HG02943 (cell line): ENCODE measurements at regions not wholly inside any gene's neighbourhood (a gene's known extent, or its start where the extent isn't known, plus 50 kb on each side); places are given as distances from the start of the nearest gene placed in this dataset.

Experiments used
- ATAC-seq: cut with Tn5 transposase; IDR thresholded peaks from one replicate; pipeline ENCODE4 v1.9.1; 2021; ENCODE audit warnings: mild to moderate bottlenecking, low read depth, moderate library complexity; ENCODE audit not compliant: unreplicated experiment

DNA sequence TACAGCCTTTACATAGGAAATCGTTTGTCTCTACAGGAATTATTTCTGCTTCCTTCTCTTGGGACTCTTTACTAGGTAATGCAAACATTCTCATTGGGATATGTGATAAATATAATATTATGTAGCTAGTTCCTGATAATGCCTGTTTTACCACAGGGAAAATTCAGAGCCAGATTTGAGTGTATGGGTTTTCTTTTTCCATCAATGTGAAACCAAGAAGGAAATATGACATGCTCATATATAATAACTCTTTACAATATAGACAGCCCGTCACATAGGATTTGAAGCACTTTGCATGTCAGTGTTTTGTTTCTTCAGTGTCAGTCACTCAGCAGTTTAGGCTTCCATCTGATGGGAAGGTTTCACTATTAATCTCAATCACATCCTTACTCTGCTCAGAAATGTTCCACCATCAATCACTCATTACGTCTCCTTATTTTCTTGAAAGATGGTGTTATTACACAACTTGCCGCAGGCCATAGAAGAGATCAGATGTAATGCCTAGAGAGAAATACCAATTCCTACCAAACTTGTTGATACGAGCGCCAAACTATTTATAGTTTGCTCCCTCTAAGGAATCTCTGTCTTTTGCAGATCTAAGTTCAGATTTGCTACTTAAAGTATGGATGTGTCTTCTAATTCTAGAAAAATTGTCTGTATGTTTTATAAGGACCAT, 314.8 kb downstream of the DIPK2A start:
- no peak for ATAC-seq

DNA sequence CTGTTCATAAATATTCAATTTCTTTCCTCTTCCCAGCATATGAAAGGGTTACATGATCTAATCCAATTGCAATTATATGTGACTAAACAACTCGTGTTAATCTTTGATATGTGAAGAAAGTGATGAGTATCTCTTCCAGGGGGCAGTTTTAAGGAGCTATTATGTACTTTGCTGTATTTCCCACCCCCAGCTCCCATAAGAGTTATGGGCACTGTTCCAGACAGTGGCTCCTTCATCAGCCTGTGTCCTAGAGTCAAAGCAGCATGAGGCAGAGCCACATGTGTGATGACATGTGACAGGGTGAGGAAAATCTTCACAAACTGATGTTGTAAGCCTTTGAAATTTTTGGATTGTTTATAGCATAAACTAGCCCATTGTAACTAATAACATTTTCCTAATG, 315.4 kb downstream of the DIPK2A start:
- ATAC-seq: no peak

- no peak for ATAC-seq
Observed at GRCh38 chr3:144289057-144289456, 317.4 kb downstream of the DIPK2A start.

- peak; percentile 83 for ATAC-seq
Observed at GRCh38 chr3:144294659-144295538, 323.3 kb downstream of the DIPK2A start.

GRCh38 chr3:144295613-144296012, 324.0 kb downstream of the DIPK2A start:
- no peak for ATAC-seq

GRCh38 chr3:144296808-144297207, 325.2 kb downstream of the DIPK2A start:
- no peak for ATAC-seq

DNA sequence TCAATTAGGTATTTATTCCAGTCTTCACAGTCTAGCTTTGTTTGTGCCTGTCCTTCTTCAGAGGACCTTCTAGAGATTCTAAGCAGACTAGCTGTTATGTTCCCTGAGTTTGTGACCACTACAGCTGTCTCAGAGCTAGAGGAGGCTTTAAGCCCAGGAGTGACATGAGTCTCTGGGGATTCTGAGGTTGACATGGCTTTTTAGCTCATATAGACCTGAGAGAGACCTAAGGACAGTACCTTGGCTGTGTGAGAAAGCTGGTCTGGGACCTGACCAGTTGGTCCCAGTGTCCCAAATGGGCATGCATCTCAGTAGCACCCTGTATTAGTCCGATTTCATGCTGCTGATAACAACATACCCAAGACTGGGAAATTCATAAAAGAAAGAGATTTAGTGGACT, 330.2 kb downstream of the DIPK2A start:
- no peak for ATAC-seq

DNA sequence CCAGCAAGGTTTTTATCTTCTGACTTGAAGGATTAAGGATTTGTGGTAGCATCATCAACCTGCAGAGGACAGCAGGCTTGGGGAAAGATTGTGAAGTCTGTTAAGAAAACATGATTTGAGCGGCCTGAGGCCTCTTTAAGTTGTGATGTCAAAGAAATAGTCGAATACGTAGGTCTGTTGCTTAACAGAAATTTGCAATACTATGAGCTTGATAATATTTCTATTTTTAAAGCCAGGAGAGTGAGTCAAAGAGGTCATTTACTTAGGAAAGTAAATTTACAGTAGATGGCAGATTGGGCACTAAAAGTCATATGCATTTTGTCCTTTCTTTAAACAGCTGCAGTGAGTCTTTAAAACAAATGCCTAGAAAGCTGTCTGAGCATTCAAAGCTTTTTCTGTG, 336.3 kb downstream of the DIPK2A start:
- ATAC-seq: no peak

DNA sequence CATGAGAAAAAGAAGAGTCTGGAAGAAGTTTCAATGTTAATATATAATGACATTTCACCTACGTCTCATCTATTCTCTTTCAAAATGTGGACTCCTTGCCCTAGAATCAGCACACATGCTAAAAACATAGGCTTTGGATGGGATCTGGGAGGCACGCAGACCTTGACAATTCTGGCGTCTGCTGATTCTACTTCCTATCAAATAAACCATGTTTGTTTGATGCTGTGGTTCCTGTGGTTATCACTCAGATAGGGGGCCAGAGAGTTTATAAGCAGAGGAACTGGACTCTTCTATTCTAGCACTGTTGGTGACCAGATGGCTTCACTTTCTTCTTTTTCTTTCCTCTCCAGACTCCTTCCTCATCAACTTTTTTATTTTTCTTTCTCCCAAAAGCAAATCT, 336.8 kb downstream of the DIPK2A start:
- ATAC-seq: no peak

DNA sequence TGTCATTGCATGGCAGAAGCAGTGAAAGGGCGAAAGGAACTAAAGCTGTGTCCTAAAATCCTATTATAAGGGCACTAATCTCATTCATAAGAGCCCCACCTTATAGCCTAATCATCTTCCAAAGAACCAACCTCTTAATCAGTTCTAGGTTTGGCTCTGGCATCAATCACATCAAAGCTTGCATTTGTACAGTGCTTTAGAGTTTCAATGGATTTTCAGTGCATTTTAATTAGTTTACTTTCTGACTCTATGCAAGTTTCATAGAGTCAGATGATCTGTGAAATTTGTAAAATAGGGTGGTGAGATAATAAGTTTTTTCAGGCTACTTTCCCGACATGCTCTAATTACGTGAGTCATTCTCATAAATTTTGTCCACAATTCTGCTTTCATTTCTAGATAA, 341.1 kb downstream of the DIPK2A start:
- ATAC-seq: no peak

DNA sequence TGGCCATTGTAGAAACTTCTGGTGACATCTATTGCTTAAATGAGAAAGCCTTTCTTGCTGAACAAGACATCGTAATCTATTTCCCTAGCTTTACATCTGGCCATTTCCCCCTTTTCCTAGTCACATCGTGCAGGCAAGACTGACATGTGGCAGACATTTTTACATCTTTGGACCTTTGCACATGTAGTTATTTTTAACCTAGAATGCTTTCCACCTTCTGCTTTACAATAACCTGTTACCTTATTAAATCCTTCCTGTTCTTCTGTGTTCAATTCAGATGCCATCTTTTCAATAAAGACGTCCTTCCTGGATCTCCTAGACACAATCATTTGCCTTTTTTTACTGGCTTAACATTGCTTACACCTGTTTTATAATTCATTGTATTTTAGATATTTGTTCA, 343.3 kb downstream of the DIPK2A start:
- ATAC-seq: no peak

DNA sequence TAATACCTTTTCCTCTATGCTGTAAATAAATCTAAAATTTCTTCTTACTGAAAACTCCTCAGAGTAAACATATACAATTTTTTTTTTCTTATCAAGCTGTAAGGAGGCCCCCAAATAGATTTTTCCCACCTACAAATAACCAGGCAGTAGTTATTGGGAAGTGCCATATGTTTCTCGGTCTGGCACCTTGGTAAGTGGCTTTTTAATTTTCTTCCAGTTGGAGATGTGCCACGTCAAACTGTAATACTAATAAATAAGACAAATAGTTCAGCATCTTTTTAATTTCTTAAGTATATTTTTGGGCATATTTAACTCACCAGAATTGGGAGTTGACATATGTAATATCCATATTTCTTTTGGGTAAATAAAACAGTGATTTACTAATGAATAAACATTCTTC, 346.3 kb downstream of the DIPK2A start:
- no peak for ATAC-seq

DNA sequence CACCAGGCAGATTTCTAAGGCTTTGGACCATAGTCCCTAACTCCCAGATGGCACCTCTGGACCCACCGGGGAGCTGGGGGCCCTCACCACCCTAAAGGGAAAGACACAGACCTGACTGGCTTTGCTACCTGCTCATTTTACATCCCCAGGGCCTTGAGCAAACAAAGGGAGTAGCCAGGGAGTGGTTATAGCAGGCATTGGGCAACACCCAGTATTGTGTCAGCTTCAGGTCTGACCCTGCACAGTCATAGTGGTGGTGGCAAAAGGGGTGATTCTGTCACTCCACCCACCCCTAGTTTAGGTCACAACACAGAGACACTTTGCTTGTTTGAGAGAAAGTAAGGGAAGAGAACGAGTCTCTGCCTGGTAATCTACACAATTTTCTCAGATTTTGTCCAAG, 352.5 kb downstream of the DIPK2A start:
- no peak for ATAC-seq

DNA sequence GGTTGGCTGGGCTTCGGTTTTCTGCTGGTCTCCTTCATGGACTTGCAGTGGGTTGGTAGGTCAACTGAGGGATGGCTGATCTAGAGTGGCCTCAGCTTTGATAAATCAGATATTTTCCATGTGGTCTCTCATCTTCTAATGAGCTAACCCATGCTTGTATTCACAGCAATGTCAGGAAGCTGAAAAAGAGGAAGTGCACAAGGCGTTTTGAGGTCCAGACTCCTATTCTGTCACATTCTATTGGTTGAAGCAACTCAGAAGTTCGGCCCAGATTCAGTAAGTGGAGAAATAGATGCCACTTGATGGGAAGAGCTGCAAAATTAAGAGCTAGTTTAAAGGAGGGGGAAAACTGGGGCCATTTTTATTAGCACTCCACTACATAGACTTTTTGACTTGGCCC, 361.2 kb downstream of the DIPK2A start:
- ATAC-seq: no peak

DNA sequence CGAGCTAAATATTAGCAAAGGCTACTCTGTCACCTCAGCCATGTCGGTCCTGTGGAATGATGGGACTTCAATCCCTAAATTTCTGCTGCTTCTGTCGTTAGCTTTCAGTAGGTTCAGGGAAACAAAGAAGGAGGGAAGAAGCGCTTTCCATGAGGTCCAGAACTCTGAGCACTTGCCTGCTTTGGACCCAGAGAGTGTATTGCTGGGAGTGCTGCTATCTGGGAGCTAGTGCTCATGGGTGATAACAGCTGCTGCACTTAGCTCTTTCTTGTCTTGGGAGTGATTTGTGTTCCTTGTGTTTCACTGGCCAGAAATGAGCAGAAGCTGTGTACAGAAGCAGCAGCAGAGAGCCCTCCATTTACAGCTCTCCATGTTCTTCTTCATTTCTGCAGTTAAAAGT, 369.8 kb downstream of the DIPK2A start:
- ATAC-seq: no peak

- ATAC-seq: no peak
Observed at GRCh38 chr3:144343343-144343742, 371.7 kb downstream of the DIPK2A start.

- no peak for ATAC-seq
Observed at GRCh38 chr3:144343777-144344176, 372.2 kb downstream of the DIPK2A start.

DNA sequence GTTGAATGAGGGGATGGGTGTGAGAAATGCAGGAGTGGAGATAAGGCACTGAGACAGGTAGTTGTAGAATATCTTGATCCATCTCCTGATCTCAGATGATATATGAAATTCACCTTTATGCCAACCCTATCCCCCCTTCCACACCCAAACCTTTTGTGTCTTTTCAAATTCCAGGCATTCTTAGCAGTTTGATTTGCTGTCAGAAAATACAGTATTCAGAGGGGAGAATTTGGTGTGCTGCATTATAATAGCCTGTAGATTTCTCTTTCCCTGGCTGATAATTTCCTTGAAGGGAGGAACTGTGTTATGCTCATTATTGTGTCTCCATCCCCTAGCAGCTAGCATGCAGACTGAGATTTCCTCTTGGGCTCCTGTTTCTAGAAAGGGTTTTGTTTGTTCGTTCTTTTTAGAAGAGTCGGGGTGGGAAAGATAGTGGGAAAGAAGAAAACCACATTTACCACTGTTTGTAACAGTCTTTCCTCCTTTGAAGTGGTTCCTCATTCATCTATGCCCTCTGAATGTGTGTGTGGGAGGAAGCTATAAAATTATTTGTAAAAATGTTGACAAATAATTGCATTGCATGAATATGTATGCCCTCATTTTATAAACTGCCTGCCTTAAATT, 373.4 kb downstream of the DIPK2A start:
- ATAC-seq: no peak

GRCh38 chr3:144350125-144350524, 378.5 kb downstream of the DIPK2A start:
- no peak for ATAC-seq

GRCh38 chr3:144351011-144351410, 379.4 kb downstream of the DIPK2A start:
- no peak for ATAC-seq

DNA sequence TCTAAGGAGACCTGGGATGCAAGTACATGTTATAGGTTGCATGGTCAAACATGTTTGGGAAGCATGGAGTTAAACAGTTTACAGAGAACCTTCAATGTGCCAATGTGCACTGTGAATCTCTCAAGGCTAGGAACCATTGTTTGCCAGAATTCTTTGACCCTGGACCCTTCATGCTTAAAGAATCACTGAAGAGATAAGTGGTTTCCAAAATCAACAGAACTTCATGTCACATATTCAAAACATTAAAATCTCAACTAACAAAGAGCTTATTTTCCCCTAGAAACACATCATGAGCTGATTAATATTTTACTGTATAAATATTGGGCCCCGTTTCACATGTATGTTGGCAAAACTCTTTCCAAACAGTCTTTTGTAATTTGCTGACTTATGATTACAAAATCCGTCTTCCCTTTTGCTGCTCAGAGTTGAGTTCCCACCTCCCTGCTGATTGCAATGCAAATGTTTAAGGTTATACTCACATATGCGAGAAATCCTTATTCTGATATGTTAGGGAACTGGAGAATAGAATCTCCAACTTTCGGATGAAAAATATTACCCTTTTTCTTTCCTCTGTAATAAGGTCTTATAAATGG, 380.2 kb downstream of the DIPK2A start:
- ATAC-seq: no peak
